ENCODE measurements at regions not wholly inside any gene's neighbourhood (a gene's known extent, or its start where the extent isn't known, plus 50 kb on each side); places are given as distances from the start of the nearest gene placed in this dataset.

DNA sequence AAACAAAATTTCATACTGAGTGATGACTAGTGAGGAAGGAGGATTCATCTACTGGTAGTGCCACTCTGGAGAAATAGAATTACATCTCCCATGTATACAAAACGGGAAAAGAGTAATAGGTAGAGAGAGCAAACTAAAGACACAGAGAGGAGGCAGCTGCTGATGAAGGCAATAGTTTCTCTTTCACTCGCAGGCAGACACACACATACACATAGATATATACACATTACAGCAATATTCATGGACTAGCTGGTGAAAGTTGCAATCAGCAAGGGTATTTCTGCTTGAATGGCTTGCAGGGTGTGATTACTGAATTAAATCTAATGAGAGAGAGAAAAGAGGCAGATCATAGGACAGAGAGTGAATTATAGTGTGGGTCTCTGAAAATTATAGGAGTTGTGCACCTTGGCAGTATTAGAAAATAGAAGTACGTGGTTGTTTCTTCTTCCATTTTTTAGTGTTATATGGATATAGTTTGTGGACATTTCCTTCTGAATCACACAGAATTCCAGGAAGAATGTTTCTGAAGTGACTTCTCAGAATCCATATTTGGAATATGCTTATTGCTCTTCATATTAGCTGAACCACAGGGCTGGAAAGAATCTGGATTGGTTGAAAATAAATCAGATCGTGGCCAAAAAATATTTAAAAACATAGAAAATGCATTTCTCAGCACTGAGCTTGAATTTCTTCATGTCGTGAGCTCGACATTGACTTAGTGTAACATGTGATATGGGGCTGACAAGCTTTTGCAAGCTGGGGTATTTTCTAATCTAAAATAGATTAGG lies 991.2 kb downstream of the TUSC7 start:
- Histone ChIP-seq H3K4me3 (ENCODE audit: low read length in 3 of 3) (no peak overlapping the region), H3K36me3 (ENCODE audit: control insufficient read depth in 2 of 3, insufficient read depth in 3 of 3, low read length in 3 of 3) (no peaks in the 10 kb centered on the region), H3K4me1 (ENCODE audit: control insufficient read depth in 2 of 3, insufficient read depth in 2 of 3, low read depth in 1 of 3, low read length in 3 of 3) (no peaks in the 10 kb centered on the region), H3K9ac (ENCODE audit: low read length in 3 of 3) (no peak overlapping the region), H3K27ac (ENCODE audit: low read depth in 2 of 2, low read length in 2 of 2) (no peak overlapping the region), H3K9me3 (ENCODE audit: control insufficient read depth in 2 of 3, insufficient read depth in 1 of 3, low read length in 3 of 3) (no peaks in the 10 kb centered on the region), H3K27me3 (ENCODE audit: control insufficient read depth, insufficient read depth, low read length) (no peaks in the 10 kb centered on the region)
- intact Hi-C loops (cut with DNase I) = no loop called here
- TF ChIP-seq, protein P1, sequence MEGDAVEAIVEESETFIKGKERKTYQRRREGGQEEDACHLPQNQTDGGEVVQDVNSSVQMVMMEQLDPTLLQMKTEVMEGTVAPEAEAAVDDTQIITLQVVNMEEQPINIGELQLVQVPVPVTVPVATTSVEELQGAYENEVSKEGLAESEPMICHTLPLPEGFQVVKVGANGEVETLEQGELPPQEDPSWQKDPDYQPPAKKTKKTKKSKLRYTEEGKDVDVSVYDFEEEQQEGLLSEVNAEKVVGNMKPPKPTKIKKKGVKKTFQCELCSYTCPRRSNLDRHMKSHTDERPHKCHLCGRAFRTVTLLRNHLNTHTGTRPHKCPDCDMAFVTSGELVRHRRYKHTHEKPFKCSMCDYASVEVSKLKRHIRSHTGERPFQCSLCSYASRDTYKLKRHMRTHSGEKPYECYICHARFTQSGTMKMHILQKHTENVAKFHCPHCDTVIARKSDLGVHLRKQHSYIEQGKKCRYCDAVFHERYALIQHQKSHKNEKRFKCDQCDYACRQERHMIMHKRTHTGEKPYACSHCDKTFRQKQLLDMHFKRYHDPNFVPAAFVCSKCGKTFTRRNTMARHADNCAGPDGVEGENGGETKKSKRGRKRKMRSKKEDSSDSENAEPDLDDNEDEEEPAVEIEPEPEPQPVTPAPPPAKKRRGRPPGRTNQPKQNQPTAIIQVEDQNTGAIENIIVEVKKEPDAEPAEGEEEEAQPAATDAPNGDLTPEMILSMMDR (IDR thresholded peaks at IDR 0.05; ENCODE audit: borderline replicate concordance, extremely low read depth, insufficient read depth) = no peak
- no peak for FAIRE-seq
- DNase-seq = no peak

GRCh38 chr3:117705011-117705410 lies 995.4 kb downstream of the TUSC7 start:
- no peak overlapping the region for H3K27ac ChIP-seq (ENCODE audit: low read depth in 2 of 2, low read length in 2 of 2)
- FAIRE-seq = no peak
- TF ChIP-seq, protein P1 (IDR thresholded peaks at IDR 0.05; ENCODE audit: borderline replicate concordance, extremely low read depth, insufficient read depth) = no peak

DNA sequence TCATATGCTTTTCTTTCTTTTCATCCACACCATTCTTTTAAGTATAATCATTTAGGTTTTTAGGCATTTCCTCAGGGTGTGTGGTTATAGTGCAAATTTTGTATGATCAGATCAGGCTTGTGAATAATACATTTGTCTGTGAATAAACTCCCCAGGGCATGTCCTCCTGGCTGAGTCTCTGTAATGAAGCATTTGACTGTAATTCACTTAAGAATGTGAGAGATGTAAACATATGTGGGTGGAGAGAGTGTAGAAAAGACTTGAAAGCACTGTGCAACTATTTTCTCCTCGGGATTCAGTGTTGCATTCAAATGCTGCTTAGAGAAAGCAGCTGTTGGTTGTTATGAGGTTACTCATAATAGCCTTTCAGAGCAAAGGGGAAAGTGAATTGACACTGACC lies 996.5 kb downstream of the TUSC7 start:
- no peak for FAIRE-seq

More at GRCh38 chr3:117705011-117705410, 995.4 kb downstream of the TUSC7 start:
- Histone ChIP-seq H3K4me1 (ENCODE audit: control insufficient read depth in 2 of 3, insufficient read depth in 2 of 3, low read depth in 1 of 3, low read length in 3 of 3) (no peaks in the 10 kb centered on the region), H3K4me3 (ENCODE audit: low read length in 3 of 3) (no peak overlapping the region), H3K9me3 (ENCODE audit: control insufficient read depth in 2 of 3, insufficient read depth in 1 of 3, low read length in 3 of 3) (no peaks in the 10 kb centered on the region), H3K36me3 (ENCODE audit: control insufficient read depth in 2 of 3, insufficient read depth in 3 of 3, low read length in 3 of 3) (no peaks in the 10 kb centered on the region), H3K9ac (ENCODE audit: low read length in 3 of 3) (no peak overlapping the region), H3K27me3 (ENCODE audit: control insufficient read depth, insufficient read depth, low read length) (no peaks in the 10 kb centered on the region)
- DNase-seq = no peak
- intact Hi-C loops (cut with DNase I) = no loop called here

More for the DNA sequence above, 996.5 kb downstream of the TUSC7 start:
- Histone ChIP-seq H3K9me3 (ENCODE audit: control insufficient read depth in 2 of 3, insufficient read depth in 1 of 3, low read length in 3 of 3) (no peaks in the 10 kb centered on the region), H3K4me3 (ENCODE audit: low read length in 3 of 3) (no peak overlapping the region), H3K27me3 (ENCODE audit: control insufficient read depth, insufficient read depth, low read length) (no peaks in the 10 kb centered on the region), H3K27ac (ENCODE audit: low read depth in 2 of 2, low read length in 2 of 2) (no peak overlapping the region), H3K4me1 (ENCODE audit: control insufficient read depth in 2 of 3, insufficient read depth in 2 of 3, low read depth in 1 of 3, low read length in 3 of 3) (no peaks in the 10 kb centered on the region), H3K36me3 (ENCODE audit: control insufficient read depth in 2 of 3, insufficient read depth in 3 of 3, low read length in 3 of 3) (no peaks in the 10 kb centered on the region), H3K9ac (ENCODE audit: low read length in 3 of 3) (no peak overlapping the region)
- no peak for DNase-seq
- TF ChIP-seq, protein P1 (IDR thresholded peaks at IDR 0.05; ENCODE audit: borderline replicate concordance, extremely low read depth, insufficient read depth) = no peak
- intact Hi-C loops (cut with DNase I) = no loop called here

All from kidney (tissue), 13 donors.